IMR-90 (cell line): ENCODE measurements at regions not wholly inside any gene's neighbourhood (a gene's known extent, or its start where the extent isn't known, plus 50 kb on each side); places are given as distances from the start of the nearest gene placed in this dataset.

Experiments used
- ATAC-seq: fragments of 200-7000 bp; cut with Tn5 transposase; 2 replicates; pipeline ENCODE4 v1.9.1; 2020; ENCODE audit warnings: low read depth, mild to moderate bottlenecking, moderate library complexity
- BruUV-seq: library from RNA; stranded (reverse); fragments of 400-500 nt; replicated peaks from 2 replicates; lab custom pipeline; 2021; lab: Mats Ljungman, UMichigan
- CTCF ChIA-PET: fragments of 300-600 bp; formaldehyde crosslinking; extraction: SDS; loops from one replicate; lab custom pipeline; 2021; ENCODE audit warnings: antibody characterized with exemption; lab: Yijun Ruan, JAX
- POLR2A ChIA-PET: fragments of 300-600 bp; sonication (Branson Sonifier 250); formaldehyde crosslinking; loops from one replicate; lab custom pipeline; 2022; ENCODE audit warnings: antibody characterized with exemption; ENCODE audit not compliant: unreplicated experiment; lab: Charles Lee
- DNase-seq: peaks from one replicate; pipeline ENCODE4 v3.0.0; 2013
- H2AFZ ChIP-seq: replicated peaks from 2 replicates; pipeline ENCODE3; 2013; ENCODE audit warnings: low read length, mild to moderate bottlenecking; ENCODE audit not compliant: poor library complexity
- H2AK5ac ChIP-seq: 2 replicates; pipeline ENCODE4 v1.6.1; 2013; ENCODE audit warnings: low read depth, low read length, inconsistent platforms
- H2AK9ac ChIP-seq: replicated peaks from 2 replicates; pipeline ENCODE3; 2013; ENCODE audit warnings: mild to moderate bottlenecking, low read depth, low read length, moderate library complexity; ENCODE audit not compliant: poor library complexity
- H2BK120ac ChIP-seq: 2 replicates; pipeline ENCODE4 v1.6.1; 2013; ENCODE audit warnings: low read depth, low read length, inconsistent platforms
- H2BK15ac ChIP-seq: 3 replicates; pipeline ENCODE4 v1.6.1; 2013; ENCODE audit warnings: low read depth, low read length, inconsistent platforms
- H2BK20ac ChIP-seq: 2 replicates; pipeline ENCODE4 v1.6.1; 2013; ENCODE audit warnings: low read depth, mild to moderate bottlenecking, inconsistent platforms, low read length, moderate library complexity
- H2BK5ac ChIP-seq: 2 replicates; pipeline ENCODE4 v1.6.1; 2013; ENCODE audit warnings: mild to moderate bottlenecking, low read depth, low read length, inconsistent platforms; ENCODE audit not compliant: poor library complexity, severe bottlenecking
- H3K14ac ChIP-seq: replicated peaks from 2 replicates; pipeline ENCODE4 v1.6.1; 2013; ENCODE audit warnings: low read depth, low read length, inconsistent platforms
- H3K18ac ChIP-seq: 2 replicates; pipeline ENCODE4 v1.6.1; 2013; ENCODE audit warnings: low read depth, low read length, control low read depth
- H3K23ac ChIP-seq: 2 replicates; pipeline ENCODE4 v1.6.1; 2013; ENCODE audit warnings: low read depth, low read length, inconsistent platforms
- H3K27ac ChIP-seq: 2 replicates; pipeline ENCODE4 v1.5.1; 2013; ENCODE audit warnings: mild to moderate bottlenecking, control low read depth, low read length; ENCODE audit not compliant: insufficient read depth
- H3K27me3 ChIP-seq: 2 replicates; pipeline ENCODE4 v1.6.1; 2013; ENCODE audit warnings: low read length; ENCODE audit not compliant: control insufficient read depth, insufficient read depth
- H3K36me3 ChIP-seq: 2 replicates; pipeline ENCODE4 v1.6.1; 2013; ENCODE audit warnings: low read length, mixed read lengths; ENCODE audit not compliant: control insufficient read depth, insufficient read depth
- H3K4ac ChIP-seq: 2 replicates; pipeline ENCODE4 v1.6.1; 2013; ENCODE audit warnings: low read depth, low read length, inconsistent platforms
- H3K4me1 ChIP-seq: 2 replicates; pipeline ENCODE4 v1.6.1; 2013; ENCODE audit warnings: low read length, mixed read lengths; ENCODE audit not compliant: control insufficient read depth, insufficient read depth
- H3K4me2 ChIP-seq: 2 replicates; pipeline ENCODE4 v1.6.1; 2013; ENCODE audit warnings: low read depth, mild to moderate bottlenecking, control low read depth, low read length, moderate library complexity
- H3K4me3 ChIP-seq: 2 replicates; pipeline ENCODE4 v1.5.1; 2013; ENCODE audit warnings: low read depth, mild to moderate bottlenecking, control low read depth, low read length, moderate library complexity; ENCODE audit not compliant: insufficient read depth
- H3K56ac ChIP-seq: 2 replicates; pipeline ENCODE4 v1.6.1; 2013; ENCODE audit warnings: low read length, inconsistent platforms; ENCODE audit not compliant: insufficient read depth; ENCODE audit errors: extremely low read depth
- H3K79me1 ChIP-seq, 2 experiments: 2 replicates each; pipeline ENCODE4 v1.6.1; 2013; ENCODE audit warnings: low read length in 2 of 2, inconsistent platforms in 1 of 2, low read depth in 1 of 2
- H3K9ac ChIP-seq: 2 replicates; pipeline ENCODE4 v1.6.1; 2013; ENCODE audit warnings: low read depth, low read length, control low read depth
- H3K9me1 ChIP-seq: 2 replicates; pipeline ENCODE4 v1.6.1; 2013; ENCODE audit warnings: low read length, inconsistent platforms; ENCODE audit not compliant: insufficient read depth
- H3K9me3 ChIP-seq: 2 replicates; pipeline ENCODE4 v1.6.1; 2013; ENCODE audit warnings: low read length; ENCODE audit not compliant: control insufficient read depth, insufficient read depth
- H4K20me1 ChIP-seq: 2 replicates; pipeline ENCODE4 v1.6.1; 2013; ENCODE audit warnings: low read length, inconsistent platforms; ENCODE audit not compliant: insufficient read depth
- H4K5ac ChIP-seq: 2 replicates; pipeline ENCODE4 v1.6.1; 2013; ENCODE audit warnings: mild to moderate bottlenecking, low read depth, low read length, control low read depth
- H4K8ac ChIP-seq, 2 experiments: 2 replicates each; pipeline ENCODE4 v1.6.1; 2013; ENCODE audit warnings: low read depth in 2 of 2, low read length in 2 of 2, control low read depth in 1 of 2, inconsistent platforms in 1 of 2
- H4K91ac ChIP-seq: 2 replicates; pipeline ENCODE4 v1.6.1; 2013; ENCODE audit warnings: low read depth, low read length, inconsistent platforms; ENCODE audit not compliant: insufficient read depth
- BHLHE40 ChIP-seq: fragments of 150-350 bp; IDR thresholded peaks from 2 replicates; pipeline ENCODE4 v1.6.1; 2016; ENCODE audit warnings: mild to moderate bottlenecking, low read depth, low read length
- FOS ChIP-seq: fragments of 150-350 bp; IDR thresholded peaks from 2 replicates; pipeline ENCODE4 v1.6.1; 2016; ENCODE audit warnings: low read depth, low read length
- NFE2L2 ChIP-seq: fragments of 150-350 bp; IDR thresholded peaks from 2 replicates; pipeline ENCODE4 v1.6.1; 2016; ENCODE audit warnings: low read depth, mild to moderate bottlenecking, low read length
- POLR2A ChIP-seq: IDR thresholded peaks from 2 replicates; pipeline ENCODE4 v1.6.1; 2012; ENCODE audit warnings: mild to moderate bottlenecking, low read depth, low read length
- RAD21 ChIP-seq: IDR thresholded peaks from 2 replicates; pipeline ENCODE4 v1.6.1; 2012; ENCODE audit warnings: low read length, improper control_type of control experiment
- RCOR1 ChIP-seq: IDR thresholded peaks from 2 replicates; pipeline ENCODE4 v1.6.1; 2012; ENCODE audit warnings: mild to moderate bottlenecking, low read length, improper control_type of control experiment; ENCODE audit not compliant: insufficient replicate concordance
- SMC3 ChIP-seq: fragments of 150-350 bp; IDR thresholded peaks from 2 replicates; pipeline ENCODE4 v1.6.1; 2016; ENCODE audit warnings: low read depth, mild to moderate bottlenecking, antibody characterized with exemption, low read length, moderate library complexity
- WGBS, 2 experiments: methylation state at CpG; one replicate each; pipeline versions ENCODE4 v1.1.5 to v1.1.7; 2013; ENCODE audit warnings: missing lambda C conversion rate in 2 of 2; ENCODE audit not compliant: insufficient read length in 1 of 2; ENCODE audit errors: extremely low coverage in 2 of 2; 5-methylcytosine and 5-hydroxymethylcytosine counted together
- dilution Hi-C: fragments of 300-500 bp; cut with HindIII; formaldehyde crosslinking; loops from one replicate; pipeline ENCODE4 v1.14.3; 2018; ENCODE audit warnings: low sequenced_read_pairs; ENCODE audit not compliant: unreplicated experiment
- in situ Hi-C: fragments of 300-500 bp; cut with MboI; formaldehyde crosslinking; loops from 3 replicates; pipeline ENCODE4 v1.14.3; 2019; ENCODE audit warnings: low sequenced_read_pairs, inconsistent platforms, mixed read lengths
- intact Hi-C: fragments of 100-400 bp; cut with micrococcal nuclease; formaldehyde crosslinking; loops from 2 replicates; pipeline ENCODE4 v1.10.0; 2022
- TF ChIP-seq, protein P1 (sequence below): conservative IDR thresholded peaks from 2 replicates; pipeline ENCODE4 v1.5.1; 2012; ENCODE audit warnings: mild to moderate bottlenecking, low read depth, low read length, improper control_type of control experiment

DNA sequence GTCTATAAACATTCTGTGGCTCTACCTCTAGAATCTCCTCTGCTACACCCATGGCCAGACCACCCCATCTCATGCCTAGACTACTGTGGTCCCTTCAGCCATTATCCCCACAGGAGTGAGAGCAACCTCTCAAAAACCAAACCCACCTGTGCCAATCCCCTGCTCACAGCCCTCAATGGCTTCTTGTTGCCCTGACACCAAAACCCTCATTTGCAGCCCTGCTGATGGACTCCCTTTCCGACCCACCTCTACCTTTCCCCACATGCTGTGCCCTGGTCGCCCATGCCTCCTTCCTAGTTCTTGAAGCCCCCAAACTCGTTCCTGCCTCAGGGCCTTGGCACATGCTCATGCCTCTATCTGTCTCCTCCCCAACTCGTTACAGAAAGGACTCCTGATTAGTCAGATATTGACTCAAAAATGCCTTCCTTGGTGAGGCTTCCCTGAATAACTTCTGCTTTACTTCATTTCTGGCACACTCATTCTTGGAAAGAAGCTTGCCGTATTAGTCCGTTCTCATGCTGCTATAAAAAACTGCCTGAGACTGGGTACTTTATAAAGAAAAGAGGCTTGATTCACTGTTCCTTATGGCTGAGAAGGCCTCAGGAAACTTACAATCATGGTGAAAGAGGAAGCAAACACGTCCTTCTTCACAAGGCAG lies 104.2 kb downstream of the TEX36 start:
- Histone ChIP-seq H4K91ac (no peak overlapping the region), H3K79me1 (no peaks in the 10 kb centered on the region), H2BK5ac (no peak overlapping the region), H2AFZ (peak overlapping the region; percentile 54), H3K4me1 (no peaks in the 10 kb centered on the region), H2AK5ac (no peak overlapping the region), H2BK120ac (no peak overlapping the region), H3K18ac (no peak overlapping the region), H3K4me3 (no peak overlapping the region), H3K4ac (no peak overlapping the region), H3K14ac (no peak overlapping the region), H3K9me3 (no peaks in the 10 kb centered on the region), H3K27ac (no peak overlapping the region), H2BK20ac (no peak overlapping the region), H4K20me1 (no peaks in the 10 kb centered on the region), H4K5ac (no peak overlapping the region), H4K8ac (no peak overlapping the region), H3K23ac (no peak overlapping the region), H3K36me3 (no peaks in the 10 kb centered on the region), H3K56ac (no peak overlapping the region), H3K9ac (no peak overlapping the region), H3K4me2 (no peak overlapping the region), H3K9me1 (no peaks in the 10 kb centered on the region), H2BK15ac (no peak overlapping the region), H2AK9ac (no peak overlapping the region), H3K27me3 (no peaks in the 10 kb centered on the region)
- no peak for ATAC-seq
- dilution Hi-C loops (no loop called here), intact Hi-C loops (no loop called here), in situ Hi-C loops (no loop called here)
- CTCF ChIA-PET, result no interaction called here
- no peak for DNase-seq
- BruUV-seq, result no TSS peak
- 27% methylated on average over 3 of the region's 7 CpGs; no CpG with 5 or more reads in 1 of the 2 experiments for WGBS, 2 experiments
- POLR2A ChIA-PET, result no interaction called here
- no peak for TF ChIP-seq BHLHE40
- TF ChIP-seq RCOR1, result no peak
- TF ChIP-seq RAD21, result no peak
- no peak for TF ChIP-seq POLR2A
- no peak for TF ChIP-seq NFE2L2
- no peak for TF ChIP-seq SMC3
- TF ChIP-seq, protein P1, sequence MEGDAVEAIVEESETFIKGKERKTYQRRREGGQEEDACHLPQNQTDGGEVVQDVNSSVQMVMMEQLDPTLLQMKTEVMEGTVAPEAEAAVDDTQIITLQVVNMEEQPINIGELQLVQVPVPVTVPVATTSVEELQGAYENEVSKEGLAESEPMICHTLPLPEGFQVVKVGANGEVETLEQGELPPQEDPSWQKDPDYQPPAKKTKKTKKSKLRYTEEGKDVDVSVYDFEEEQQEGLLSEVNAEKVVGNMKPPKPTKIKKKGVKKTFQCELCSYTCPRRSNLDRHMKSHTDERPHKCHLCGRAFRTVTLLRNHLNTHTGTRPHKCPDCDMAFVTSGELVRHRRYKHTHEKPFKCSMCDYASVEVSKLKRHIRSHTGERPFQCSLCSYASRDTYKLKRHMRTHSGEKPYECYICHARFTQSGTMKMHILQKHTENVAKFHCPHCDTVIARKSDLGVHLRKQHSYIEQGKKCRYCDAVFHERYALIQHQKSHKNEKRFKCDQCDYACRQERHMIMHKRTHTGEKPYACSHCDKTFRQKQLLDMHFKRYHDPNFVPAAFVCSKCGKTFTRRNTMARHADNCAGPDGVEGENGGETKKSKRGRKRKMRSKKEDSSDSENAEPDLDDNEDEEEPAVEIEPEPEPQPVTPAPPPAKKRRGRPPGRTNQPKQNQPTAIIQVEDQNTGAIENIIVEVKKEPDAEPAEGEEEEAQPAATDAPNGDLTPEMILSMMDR, result no peak
- no peak for TF ChIP-seq FOS
